ENCODE measurements at regions not wholly inside any gene's neighbourhood (a gene's known extent, or its start where the extent isn't known, plus 50 kb on each side); places are given as distances from the start of the nearest gene placed in this dataset.
A peak's percentile ranks its signal among the peaks of the same experiment; 100 is the strongest.

- intact Hi-C loops (cut with micrococcal nuclease), result no loop called here
- peaks cover 3% of the 10 kb centered on the region for H3K36me3 Mint-ChIP-seq (ENCODE audit: low read depth)
- H3K27ac Mint-ChIP-seq, result no peak overlapping the region
- H3K9me3 Mint-ChIP-seq, result no peaks in the 10 kb centered on the region
- no peak overlapping the region for H3K4me3 Mint-ChIP-seq
- H3K27me3 Mint-ChIP-seq (ENCODE audit: insufficient read depth), result peaks cover 13% of the 10 kb centered on the region
- no peak for DNase-seq (ENCODE audit: low spot score)
- peaks cover 79% of the 10 kb centered on the region for H3K4me1 Mint-ChIP-seq (ENCODE audit: low read depth)
Observed at GRCh38 chr6:105987516-105987915, 98.6 kb upstream of the PRDM1 start.

DNA sequence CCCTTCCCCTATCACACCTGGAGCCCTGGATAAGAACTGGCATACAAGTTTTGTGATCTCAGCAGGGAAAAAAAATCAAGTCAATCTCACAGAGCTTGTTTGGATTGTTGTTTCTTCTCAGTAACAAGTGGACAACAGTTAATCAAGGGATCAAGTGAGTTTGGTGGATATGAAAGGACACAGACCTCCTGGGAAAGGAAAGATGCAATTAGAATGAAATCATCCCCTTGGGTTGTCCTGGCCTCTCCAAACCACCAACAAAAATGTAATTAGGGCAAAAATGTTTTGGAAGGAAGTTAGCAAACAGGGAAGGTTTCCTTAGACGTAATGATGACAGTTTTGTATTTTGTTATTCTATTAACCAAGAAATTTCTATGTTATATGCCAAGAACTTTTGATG, 99.1 kb upstream of the PRDM1 start:
- H3K27me3 Mint-ChIP-seq (ENCODE audit: insufficient read depth), result peaks cover 13% of the 10 kb centered on the region
- no peaks in the 10 kb centered on the region for H3K9me3 Mint-ChIP-seq
- peaks cover 79% of the 10 kb centered on the region for H3K4me1 Mint-ChIP-seq (ENCODE audit: low read depth)

DNA sequence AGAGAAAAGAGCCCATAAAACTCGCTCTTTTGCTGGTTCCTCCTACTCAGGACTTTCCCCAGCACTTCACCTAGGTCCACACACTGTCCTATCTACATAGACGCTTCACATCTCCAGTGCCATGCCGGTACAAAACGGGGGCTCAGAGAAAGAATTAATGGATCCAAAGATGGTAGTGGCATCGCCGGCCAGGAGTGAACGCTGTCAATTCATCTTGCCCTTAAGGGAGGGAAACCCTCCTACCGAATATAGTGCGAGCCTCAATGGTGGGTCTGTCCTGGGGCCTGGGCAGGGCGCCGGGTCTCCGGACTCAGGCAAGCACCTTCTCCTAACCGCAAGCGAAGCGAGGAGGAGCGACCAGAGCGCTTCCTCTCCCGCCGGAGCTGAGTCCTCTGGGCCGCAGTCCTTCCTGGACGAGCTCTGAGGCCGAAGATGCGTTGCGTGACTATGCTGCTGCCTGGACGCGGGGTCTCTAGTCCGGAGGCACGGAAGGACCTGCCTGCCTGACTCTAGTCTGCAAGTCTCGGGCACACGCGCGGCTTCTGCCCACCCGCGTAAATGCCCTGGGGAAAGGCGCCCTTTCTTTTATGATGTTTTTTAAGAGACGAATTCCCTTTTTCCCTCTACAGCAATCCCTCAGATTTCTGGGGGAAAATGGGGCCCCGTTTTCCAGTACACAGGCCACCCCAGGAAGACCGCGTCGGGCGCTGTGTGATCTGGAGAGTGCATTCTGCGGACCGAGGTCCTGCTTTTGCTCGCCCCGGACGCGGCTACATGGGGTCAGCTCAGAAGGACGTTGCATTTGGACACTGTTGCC, 100.1 kb upstream of the PRDM1 start:
- Mint-ChIP-seq H3K4me3 (peak overlapping the region; percentile 73), H3K27me3 (ENCODE audit: insufficient read depth) (peaks cover 13% of the 10 kb centered on the region), H3K27ac (peak overlapping the region; percentile 68), H3K9me3 (no peaks in the 10 kb centered on the region), H3K36me3 (ENCODE audit: low read depth) (peaks cover 4% of the 10 kb centered on the region), H3K4me1 (ENCODE audit: low read depth) (peaks cover 74% of the 10 kb centered on the region)
- intact Hi-C loops (cut with micrococcal nuclease), result loop anchor here (1.0 kb wide), 1 partner anchor 88 kb away; no protein-coding TSS in a partner anchor
- DNase-seq (ENCODE audit: low spot score), result no peak

More for the DNA sequence above, 99.1 kb upstream of the PRDM1 start:
- Mint-ChIP-seq H3K4me3 (no peak overlapping the region), H3K27ac (no peak overlapping the region), H3K36me3 (ENCODE audit: low read depth) (peaks cover 3% of the 10 kb centered on the region)
- DNase-seq (ENCODE audit: low spot score), result no peak
- intact Hi-C loops (cut with micrococcal nuclease), result loop anchor here (1.0 kb wide), 1 partner anchor 89 kb away; no protein-coding TSS in a partner anchor

- Mint-ChIP-seq H3K36me3 (ENCODE audit: low read depth) (peaks cover 7% of the 10 kb centered on the region), H3K4me3 (peak overlapping the region; percentile 73), H3K27ac (peak overlapping the region; percentile 68), H3K4me1 (ENCODE audit: low read depth) (peaks cover 75% of the 10 kb centered on the region), H3K9me3 (no peaks in the 10 kb centered on the region), H3K27me3 (ENCODE audit: insufficient read depth) (peaks cover 10% of the 10 kb centered on the region)
- intact Hi-C loops (cut with micrococcal nuclease), result no loop called here
- no peak for DNase-seq (ENCODE audit: low spot score)
Observed at GRCh38 chr6:105985098-105985815, 100.9 kb upstream of the PRDM1 start.

- no peak for DNase-seq (ENCODE audit: low spot score)
- intact Hi-C loops (cut with micrococcal nuclease), result loop anchor here (1.0 to 5.0 kb wide), 7 partner anchors 9 to 381 kb away; partner anchors contain the start of gene PRDM1
- no peaks in the 10 kb centered on the region for H3K9me3 Mint-ChIP-seq
- peak overlapping the region; percentile 78 for H3K27ac Mint-ChIP-seq
- peak overlapping the region; percentile 13 for H3K4me3 Mint-ChIP-seq
- peaks cover 9% of the 10 kb centered on the region for H3K36me3 Mint-ChIP-seq (ENCODE audit: low read depth)
- H3K4me1 Mint-ChIP-seq (ENCODE audit: low read depth), result peaks cover 79% of the 10 kb centered on the region
- H3K27me3 Mint-ChIP-seq (ENCODE audit: insufficient read depth), result peaks cover 9% of the 10 kb centered on the region
Observed at GRCh38 chr6:105983763-105984162, 102.4 kb upstream of the PRDM1 start.

GRCh38 chr6:105982761-105983540, 103.2 kb upstream of the PRDM1 start:
- Mint-ChIP-seq H3K9me3 (no peaks in the 10 kb centered on the region), H3K36me3 (ENCODE audit: low read depth) (peaks cover 10% of the 10 kb centered on the region), H3K4me1 (ENCODE audit: low read depth) (peaks cover 83% of the 10 kb centered on the region), H3K27me3 (ENCODE audit: insufficient read depth) (peaks cover 5% of the 10 kb centered on the region), H3K4me3 (peak overlapping the region; percentile 84), H3K27ac (peak overlapping the region; percentile 82)
- intact Hi-C loops (cut with micrococcal nuclease), result loop anchor here (1.0 to 5.0 kb wide), 7 partner anchors 9 to 381 kb away; partner anchors contain the start of gene PRDM1
- no peak for DNase-seq (ENCODE audit: low spot score)

GRCh38 chr6:105981888-105982358, 104.2 kb upstream of the PRDM1 start:
- Mint-ChIP-seq H3K4me3 (peak overlapping the region; percentile 84), H3K27ac (peak overlapping the region; percentile 82), H3K36me3 (ENCODE audit: low read depth) (peaks cover 11% of the 10 kb centered on the region), H3K27me3 (ENCODE audit: insufficient read depth) (peaks cover under 1% of the 10 kb centered on the region), H3K9me3 (no peaks in the 10 kb centered on the region), H3K4me1 (ENCODE audit: low read depth) (peaks cover 79% of the 10 kb centered on the region)
- intact Hi-C loops (cut with micrococcal nuclease), result loop anchor here (1.0 to 5.0 kb wide), 2 partner anchors 206 to 380 kb away; no protein-coding TSS in a partner anchor
- DNase-seq (ENCODE audit: low spot score), result no peak

DNA sequence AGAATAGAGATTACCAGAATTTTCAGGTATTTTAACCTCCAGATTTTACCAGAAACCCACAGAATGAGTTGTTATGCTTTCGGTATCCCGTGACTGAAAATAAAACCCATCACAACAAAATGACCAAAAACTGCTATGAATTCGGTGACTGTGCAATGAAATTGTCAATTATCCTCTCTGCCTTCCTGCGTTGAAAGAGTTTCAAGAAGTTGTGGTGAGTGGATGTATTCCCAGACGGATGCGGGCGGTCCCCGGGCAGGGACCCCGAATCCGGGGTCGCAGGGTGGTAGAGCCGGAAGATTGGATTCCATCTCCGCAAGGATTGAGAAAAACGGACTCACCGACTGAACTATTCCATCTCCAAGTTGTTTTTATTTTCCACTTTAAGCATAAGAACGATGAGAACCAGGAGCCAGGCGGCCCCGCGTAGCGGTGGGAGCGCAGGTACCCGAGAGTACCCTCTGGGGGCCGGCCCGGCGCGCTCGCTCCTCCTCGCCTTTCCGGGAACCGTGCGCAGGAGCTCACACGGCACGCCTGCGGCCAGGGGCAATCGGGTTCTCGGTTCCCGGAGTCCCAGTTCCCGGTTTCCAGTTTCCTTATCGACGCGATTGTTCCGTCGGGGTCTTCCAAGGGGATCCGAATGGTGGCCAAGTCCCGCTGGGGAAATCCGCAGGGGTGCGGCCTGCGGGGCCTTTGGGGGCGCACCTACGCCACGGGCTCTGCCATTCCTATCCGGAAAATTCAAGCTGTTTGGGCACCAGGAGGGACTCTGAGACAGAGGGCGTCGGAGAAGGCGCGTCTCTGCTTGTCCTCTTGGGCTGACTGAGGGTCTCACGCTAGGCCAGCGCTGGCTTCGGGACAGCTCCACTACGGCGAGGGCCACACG, 104.9 kb upstream of the PRDM1 start:
- Mint-ChIP-seq H3K27me3 (ENCODE audit: insufficient read depth) (no peaks in the 10 kb centered on the region), H3K27ac (peak overlapping the region; percentile 91), H3K9me3 (no peaks in the 10 kb centered on the region), H3K4me1 (ENCODE audit: low read depth) (peaks cover 79% of the 10 kb centered on the region), H3K4me3 (peak overlapping the region; percentile 84), H3K36me3 (ENCODE audit: low read depth) (peaks cover 10% of the 10 kb centered on the region)
- intact Hi-C loops (cut with micrococcal nuclease), result loop anchor here (1.0 to 5.0 kb wide), 2 partner anchors 207 to 379 kb away; no protein-coding TSS in a partner anchor
- DNase-seq (ENCODE audit: low spot score), result peak; percentile 48

DNA sequence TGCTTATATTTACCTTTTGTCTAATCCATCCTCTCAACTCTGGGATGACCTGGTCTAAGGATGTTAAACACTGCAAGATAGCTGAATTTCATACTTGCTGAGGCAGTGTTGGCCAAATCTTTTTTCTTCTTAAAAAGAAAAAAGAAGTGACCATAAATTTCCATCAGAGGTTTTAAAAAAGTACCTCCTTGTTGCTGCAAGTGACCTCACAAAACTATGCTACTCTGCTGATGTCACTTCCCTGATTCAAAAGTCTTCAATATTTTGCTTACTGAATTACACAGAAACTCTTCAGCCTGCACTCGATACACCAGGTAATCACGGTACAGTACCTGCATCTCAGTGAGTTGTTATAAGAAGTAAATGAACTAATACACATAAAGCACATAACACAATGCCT, 107.2 kb upstream of the PRDM1 start:
- Mint-ChIP-seq H3K4me3 (no peak overlapping the region), H3K36me3 (ENCODE audit: low read depth) (peaks cover 11% of the 10 kb centered on the region), H3K9me3 (peaks cover 6% of the 10 kb centered on the region), H3K27ac (peak overlapping the region; percentile 49), H3K4me1 (ENCODE audit: low read depth) (peaks cover 65% of the 10 kb centered on the region), H3K27me3 (ENCODE audit: insufficient read depth) (no peaks in the 10 kb centered on the region)
- DNase-seq (ENCODE audit: low spot score), result no peak
- intact Hi-C loops (cut with micrococcal nuclease), result no loop called here

DNA sequence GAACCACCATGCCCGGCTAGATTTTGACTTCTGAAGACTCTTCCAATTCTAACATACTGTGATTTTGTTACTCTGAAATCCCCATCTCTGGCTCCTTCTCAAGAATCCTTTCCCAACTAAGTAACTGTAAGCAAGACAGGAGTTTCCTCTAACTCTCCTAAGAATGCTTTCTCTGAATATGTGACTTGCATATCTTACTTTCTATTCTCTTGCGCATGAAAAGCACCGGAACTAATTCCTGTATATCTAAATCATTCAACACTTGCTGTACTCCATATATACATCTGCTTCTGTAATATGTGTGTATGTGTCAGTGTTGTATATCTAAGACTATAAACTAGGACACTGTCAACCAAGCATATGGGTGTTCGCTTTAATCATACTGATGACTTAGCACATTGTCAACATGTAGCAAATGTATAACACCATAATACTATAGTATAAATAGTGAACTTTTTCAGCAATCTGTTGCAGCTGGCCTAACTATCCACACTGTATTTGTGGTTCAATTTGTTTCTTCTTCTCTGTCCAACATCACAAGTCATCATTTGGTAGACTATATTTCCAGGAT, 108.1 kb upstream of the PRDM1 start:
- no peak for DNase-seq (ENCODE audit: low spot score)
- Mint-ChIP-seq H3K36me3 (ENCODE audit: low read depth) (peaks cover 17% of the 10 kb centered on the region), H3K27ac (no peak overlapping the region), H3K27me3 (ENCODE audit: insufficient read depth) (no peaks in the 10 kb centered on the region), H3K4me3 (no peak overlapping the region), H3K4me1 (ENCODE audit: low read depth) (peaks cover 56% of the 10 kb centered on the region), H3K9me3 (peaks cover 15% of the 10 kb centered on the region)
- intact Hi-C loops (cut with micrococcal nuclease), result no loop called here

DNA sequence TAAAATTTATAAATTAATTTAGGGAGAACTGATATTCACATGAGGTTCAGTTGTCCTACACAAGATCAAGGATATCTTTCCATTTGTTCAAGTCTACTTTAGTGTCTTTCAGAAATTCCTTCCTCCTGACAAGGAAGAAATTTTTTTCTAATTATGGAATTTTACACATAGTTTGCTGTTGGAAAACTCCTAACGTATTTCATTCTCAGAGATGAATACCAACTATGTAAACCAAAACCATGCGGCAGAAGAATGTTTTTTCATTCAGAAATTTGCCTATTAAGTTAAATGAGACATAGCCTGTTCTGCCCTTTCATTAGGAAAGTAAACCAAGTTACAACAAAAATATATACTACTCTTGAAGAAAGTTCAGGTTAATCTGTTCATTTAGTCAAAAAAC, 111.2 kb upstream of the PRDM1 start:
- intact Hi-C loops (cut with micrococcal nuclease), result no loop called here
- Mint-ChIP-seq H3K27me3 (ENCODE audit: insufficient read depth) (peaks cover 2% of the 10 kb centered on the region), H3K27ac (no peak overlapping the region), H3K36me3 (ENCODE audit: low read depth) (peaks cover 21% of the 10 kb centered on the region), H3K4me1 (ENCODE audit: low read depth) (peaks cover 35% of the 10 kb centered on the region), H3K4me3 (no peak overlapping the region), H3K9me3 (peaks cover 41% of the 10 kb centered on the region)
- no peak for DNase-seq (ENCODE audit: low spot score)
